ENCODE measurements at regions not wholly inside any gene's neighbourhood (a gene's known extent, or its start where the extent isn't known, plus 50 kb on each side); places are given as distances from the start of the nearest gene placed in this dataset.

DNA sequence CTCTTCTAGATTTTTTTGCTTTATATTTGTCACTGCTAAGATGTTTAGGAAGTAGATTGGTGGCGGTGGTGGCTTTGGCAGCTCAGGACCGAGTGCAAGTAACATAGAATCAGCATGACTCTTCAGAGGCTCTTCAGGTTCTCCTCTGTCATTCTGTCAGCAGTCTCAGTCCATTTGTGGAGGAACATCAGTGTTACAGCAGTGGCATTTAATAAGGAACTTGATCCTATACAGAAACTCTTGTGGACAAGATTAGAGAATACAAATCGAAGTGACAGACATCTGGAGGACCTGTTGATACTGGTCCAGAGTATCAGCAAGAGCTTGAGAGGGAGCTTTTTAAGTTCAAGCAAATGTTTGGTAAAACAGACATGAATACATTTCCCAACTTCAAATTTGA is 82.2 kb upstream of the GNAZ start:
- TF ChIP-seq POLR2AphosphoS5 (IDR thresholded peaks at IDR 0.05) (no peak), POLR2A (IDR thresholded peaks at IDR 0.05) (no peak)
- TF ChIP-seq, protein P1, sequence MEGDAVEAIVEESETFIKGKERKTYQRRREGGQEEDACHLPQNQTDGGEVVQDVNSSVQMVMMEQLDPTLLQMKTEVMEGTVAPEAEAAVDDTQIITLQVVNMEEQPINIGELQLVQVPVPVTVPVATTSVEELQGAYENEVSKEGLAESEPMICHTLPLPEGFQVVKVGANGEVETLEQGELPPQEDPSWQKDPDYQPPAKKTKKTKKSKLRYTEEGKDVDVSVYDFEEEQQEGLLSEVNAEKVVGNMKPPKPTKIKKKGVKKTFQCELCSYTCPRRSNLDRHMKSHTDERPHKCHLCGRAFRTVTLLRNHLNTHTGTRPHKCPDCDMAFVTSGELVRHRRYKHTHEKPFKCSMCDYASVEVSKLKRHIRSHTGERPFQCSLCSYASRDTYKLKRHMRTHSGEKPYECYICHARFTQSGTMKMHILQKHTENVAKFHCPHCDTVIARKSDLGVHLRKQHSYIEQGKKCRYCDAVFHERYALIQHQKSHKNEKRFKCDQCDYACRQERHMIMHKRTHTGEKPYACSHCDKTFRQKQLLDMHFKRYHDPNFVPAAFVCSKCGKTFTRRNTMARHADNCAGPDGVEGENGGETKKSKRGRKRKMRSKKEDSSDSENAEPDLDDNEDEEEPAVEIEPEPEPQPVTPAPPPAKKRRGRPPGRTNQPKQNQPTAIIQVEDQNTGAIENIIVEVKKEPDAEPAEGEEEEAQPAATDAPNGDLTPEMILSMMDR (IDR thresholded peaks at IDR 0.05 in 8 of 11, conservative IDR thresholded peaks at IDR 0.05 in 3 of 11): no peak
